Stimulated activated CD8-positive, alpha-beta memory T cell treated with anti-CD3 and anti-CD28 coated beads, Interleukin-15, amount 100 ng/mL, for 48 hours (primary cell): ENCODE measurements at regions not wholly inside any gene's neighbourhood (a gene's known extent, or its start where the extent isn't known, plus 50 kb on each side); places are given as distances from the start of the nearest gene placed in this dataset.

ENCODE experiments used
- DNase-seq, 2 donors: peaks; one replicate each; pipeline ENCODE4 v3.0.0-alpha.2; 2020; ENCODE audit warnings: low read depth in 2 of 2

GRCh38 chr10:128741680-128742079 is 615.5 kb upstream of the MKI67 start:
- no peak for DNase-seq

- no peak for DNase-seq
Observed at GRCh38 chr10:128744092-128744491, 617.9 kb upstream of the MKI67 start.

- no peak for DNase-seq
Observed at GRCh38 chr10:128744811-128745305, 618.6 kb upstream of the MKI67 start.

- DNase-seq = no peak
Observed at GRCh38 chr10:128747582-128748346, 621.5 kb upstream of the MKI67 start.

GRCh38 chr10:128751284-128751683 is 625.1 kb upstream of the MKI67 start:
- DNase-seq = no peak

GRCh38 chr10:128751851-128752250 is 625.6 kb upstream of the MKI67 start:
- DNase-seq = no peak

DNA sequence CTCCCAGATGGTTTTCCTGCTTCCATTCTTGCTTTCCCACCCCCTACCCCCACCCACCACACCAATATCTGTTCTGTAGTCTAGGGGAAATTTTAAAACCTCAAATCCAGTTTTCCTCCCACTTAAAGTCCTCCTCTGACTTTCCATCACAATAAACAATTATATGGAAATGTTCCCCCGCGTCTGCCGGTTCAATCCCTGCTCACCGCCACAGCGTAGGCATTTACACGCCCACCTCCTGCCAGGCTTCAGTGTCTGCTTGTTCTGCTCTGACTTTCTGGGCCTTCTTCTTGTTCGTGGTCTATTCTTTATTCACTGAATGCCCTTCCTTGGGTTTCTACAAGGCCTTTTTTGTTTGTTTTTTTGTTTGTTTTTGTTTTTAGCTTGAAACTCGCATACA is 633.0 kb upstream of the MKI67 start:
- DNase-seq = no peak

DNA sequence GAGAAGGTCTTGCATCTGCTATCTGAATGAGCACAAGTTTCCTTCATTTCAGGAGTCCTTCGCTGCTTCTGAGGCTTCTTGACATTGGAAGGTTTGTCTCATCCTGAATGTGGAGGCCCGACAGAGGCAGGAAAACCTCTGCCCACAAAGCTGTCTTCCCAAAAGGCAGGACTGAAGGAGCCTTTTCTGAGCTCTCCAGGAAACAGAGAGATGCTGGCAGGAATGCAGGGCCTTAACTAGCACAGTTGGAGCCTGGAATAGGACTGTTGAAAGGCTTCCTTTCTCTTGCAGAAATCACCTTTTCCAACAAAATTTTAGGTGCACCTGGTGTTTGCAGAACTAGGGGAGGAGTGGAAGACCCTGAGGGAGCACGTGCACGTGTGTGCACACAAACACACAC is 637.4 kb upstream of the MKI67 start:
- no peak for DNase-seq

DNA sequence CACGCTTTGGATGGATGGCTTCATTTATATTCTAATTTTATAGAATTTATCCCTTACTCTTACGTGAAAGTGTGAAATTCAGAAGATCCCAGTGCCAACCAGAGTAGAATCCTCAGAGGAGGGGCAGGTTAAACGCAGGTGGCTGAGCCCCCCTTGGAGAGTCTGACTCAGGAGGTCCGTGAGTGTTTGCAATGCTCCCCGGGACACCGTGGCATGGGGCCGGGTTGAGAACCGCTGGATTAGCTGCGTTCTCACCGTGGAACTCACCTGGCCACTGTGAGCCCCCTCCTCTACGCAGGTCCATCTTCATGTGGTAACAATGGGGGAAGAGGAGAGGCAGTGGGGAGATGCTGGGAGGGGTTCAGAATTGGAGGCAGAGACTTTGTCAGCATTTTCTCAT is 638.0 kb upstream of the MKI67 start:
- DNase-seq = no peak

DNA sequence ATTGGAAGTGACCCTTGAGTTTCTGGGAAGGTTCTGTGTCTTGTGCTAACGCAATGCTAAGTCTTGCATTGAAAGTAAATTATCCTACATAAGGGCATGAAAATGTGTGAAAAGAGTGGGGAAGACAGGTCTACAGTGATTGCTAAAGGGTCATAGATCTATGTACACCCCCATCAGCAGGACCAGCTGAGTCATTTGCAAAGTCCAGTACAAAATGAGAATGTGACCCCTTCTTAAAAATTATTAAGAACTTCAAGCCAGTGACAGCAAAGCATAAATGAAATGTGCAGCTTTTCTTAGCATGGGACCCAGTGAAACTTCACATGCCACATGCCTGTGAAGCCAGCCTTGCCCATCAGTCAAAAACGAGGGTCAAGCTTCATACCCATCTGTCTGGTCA is 640.7 kb upstream of the MKI67 start:
- no peak for DNase-seq

GRCh38 chr10:128774979-128775378 is 648.8 kb upstream of the MKI67 start:
- DNase-seq = no peak

DNA sequence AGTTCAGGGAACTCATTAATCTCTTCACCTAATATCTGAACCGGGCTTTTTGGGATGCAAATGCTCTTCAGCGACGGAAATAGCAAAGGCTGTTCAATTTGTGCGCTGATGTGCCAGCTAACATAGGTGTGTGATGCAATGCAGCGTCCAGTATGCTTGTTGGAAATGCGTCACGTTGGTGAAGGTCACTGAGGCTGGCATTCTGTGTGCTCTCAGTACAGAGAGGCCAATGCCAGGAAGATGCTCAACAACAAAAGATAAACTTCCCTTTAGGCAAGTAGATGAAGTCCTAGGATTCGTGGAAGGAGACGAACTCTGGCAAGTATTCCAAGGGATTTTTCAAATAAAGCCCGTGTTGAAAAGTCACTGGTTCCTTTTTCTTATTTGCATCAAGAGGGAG is 649.5 kb upstream of the MKI67 start:
- no peak for DNase-seq

DNA sequence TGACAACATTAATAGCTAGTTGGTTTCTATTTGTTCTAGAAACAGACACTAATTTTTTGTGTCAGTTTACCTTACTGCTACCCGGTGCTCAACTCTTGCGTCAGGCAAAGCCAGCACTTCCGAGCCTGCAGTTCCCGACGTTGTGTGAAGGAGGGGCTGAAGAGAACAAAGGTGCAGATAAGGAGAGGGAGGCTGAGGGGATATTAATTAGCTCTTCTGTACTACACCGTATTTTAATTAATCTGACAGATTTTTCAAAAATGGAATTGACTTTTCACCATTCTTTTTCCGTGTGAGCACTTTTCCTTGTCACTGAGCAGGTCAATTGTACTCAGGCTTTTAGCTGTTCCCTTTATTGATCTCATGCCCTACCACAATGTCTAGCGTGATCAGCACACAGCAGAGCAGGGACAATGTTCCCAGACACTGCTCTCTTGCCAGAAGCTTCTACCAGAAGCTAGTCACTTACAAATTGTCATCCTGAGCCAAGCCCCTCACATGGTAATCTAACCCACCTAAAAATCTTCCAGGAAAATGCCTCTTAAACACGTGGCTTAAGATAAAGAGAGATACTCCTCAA is 650.5 kb upstream of the MKI67 start:
- DNase-seq = no peak

GRCh38 chr10:128777342-128777741 is 651.1 kb upstream of the MKI67 start:
- DNase-seq = no peak

DNA sequence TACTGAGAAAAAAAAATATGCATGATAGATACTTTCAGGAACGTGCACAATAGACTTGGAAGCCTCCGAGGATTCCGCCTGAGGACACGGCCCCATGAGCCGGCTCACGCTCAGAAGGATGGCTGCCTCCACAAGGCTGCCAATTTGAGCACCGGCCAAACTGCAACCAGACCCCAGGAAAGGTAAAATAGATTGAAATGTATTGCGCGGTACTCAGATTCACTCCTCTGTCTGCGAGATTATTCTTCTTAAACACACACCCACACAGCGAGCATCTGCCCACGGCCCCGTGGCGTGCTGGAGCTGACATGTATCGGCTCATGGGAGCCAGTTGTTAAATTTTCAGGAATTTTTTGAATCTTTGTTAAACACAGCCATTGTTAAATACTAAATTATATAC is 653.2 kb upstream of the MKI67 start:
- DNase-seq = no peak

- no peak for DNase-seq
Observed at GRCh38 chr10:128780156-128780761, 654.0 kb upstream of the MKI67 start.

DNA sequence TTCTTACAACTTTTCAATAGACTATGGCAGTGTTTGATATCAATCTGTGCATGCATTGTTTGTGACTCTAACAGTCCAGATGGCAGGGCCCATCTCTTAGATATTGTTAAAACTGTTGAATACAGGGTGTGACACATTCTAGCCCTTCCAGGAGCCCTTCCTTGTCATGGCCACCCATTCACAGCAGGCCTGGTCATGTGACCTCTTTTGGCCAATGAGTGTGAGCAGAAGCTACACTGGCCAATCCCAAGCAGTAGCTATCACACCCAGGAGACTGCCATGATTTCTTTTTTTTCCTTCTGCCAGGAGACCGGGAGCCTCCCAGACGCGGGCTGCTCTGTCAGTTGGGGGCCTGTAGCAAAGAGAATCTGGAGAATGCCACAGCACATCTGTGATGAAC is 655.4 kb upstream of the MKI67 start:
- DNase-seq = no peak

- DNase-seq = no peak
Observed at GRCh38 chr10:128784444-128784843, 658.2 kb upstream of the MKI67 start.

DNA sequence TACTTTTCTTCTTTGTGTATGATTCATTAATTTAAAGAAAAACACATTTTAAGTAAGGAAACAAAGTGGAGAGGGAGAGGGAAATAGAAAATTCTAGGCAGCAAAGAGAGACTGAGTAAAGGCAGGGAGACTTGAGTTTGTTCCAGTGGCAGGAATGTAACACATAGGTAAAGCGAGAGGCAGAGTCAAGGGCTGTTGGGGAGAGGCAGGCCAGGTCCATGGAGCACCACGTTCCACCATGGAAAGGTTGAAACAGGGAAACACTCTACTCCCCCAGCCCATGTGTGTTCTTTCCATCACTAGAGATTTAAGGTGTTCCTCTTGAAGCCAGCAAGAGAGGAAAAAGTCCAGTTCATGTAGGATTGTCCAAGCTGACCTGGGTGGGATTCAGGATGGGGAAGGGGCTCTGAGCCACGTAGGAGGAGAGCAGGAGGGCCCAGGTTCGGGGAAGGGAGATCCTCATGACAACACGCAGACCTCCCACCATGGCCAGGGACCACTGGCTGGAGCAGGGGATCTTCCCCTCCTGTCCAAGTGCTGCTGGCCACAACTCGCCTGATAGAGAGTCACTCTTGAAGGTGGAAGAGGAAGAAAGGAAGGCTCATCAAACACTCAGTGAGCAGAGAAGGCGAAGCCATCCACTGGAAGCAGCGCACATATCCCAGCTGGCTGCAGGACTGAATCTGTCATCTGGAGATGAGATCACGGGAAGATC is 666.4 kb upstream of the MKI67 start:
- no peak for DNase-seq

- no peak for DNase-seq
Observed at GRCh38 chr10:128793726-128794655, 667.8 kb upstream of the MKI67 start.

DNA sequence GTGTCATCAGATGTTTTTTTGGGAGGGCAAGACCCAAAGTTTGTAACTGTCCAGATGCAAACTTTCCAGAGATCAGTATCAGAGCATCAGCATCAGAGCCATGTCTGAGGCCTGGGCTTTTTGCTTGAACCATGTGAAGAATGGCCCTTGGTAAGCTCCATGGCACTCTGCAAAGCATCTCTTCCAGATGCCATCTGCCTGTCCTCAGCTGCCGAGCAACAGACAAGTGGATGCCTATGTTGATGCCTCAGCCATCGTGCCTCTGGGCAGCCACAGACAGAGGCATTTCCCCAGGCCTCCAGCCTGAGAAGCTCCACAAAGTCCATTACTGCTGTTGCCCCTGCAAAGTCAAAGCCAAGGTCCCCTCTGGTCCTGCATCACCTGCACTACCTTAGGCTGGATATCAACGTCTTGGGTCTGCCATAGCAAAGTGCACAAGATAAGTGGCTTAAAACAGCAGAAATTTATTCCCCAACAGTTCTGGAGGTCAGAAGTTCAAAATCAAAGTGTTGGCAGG is 670.2 kb upstream of the MKI67 start:
- no peak for DNase-seq
